ENCODE measurements at regions not wholly inside any gene's neighbourhood (a gene's known extent, or its start where the extent isn't known, plus 50 kb on each side); places are given as distances from the start of the nearest gene placed in this dataset.

- DNase-seq (ENCODE audit: low read depth in 3 of 3, low spot score in 1 of 3) = no peak
Measured at GRCh38 chr20:50341050-50341449, 150.4 kb downstream of the CEBPB start.

- DNase-seq (ENCODE audit: low read depth in 3 of 3, low spot score in 1 of 3) = no peak
Measured at GRCh38 chr20:50341880-50342637, 151.4 kb downstream of the CEBPB start.

- DNase-seq (ENCODE audit: low read depth in 3 of 3, low spot score in 1 of 3) = no peak
Measured at GRCh38 chr20:50342638-50343102, 152.0 kb downstream of the CEBPB start.

GRCh38 chr20:50343125-50343489, 152.5 kb downstream of the CEBPB start:
- DNase-seq (ENCODE audit: low read depth in 3 of 3, low spot score in 1 of 3) = no peak

- no peak for DNase-seq (ENCODE audit: low read depth in 3 of 3, low spot score in 1 of 3)
Measured at GRCh38 chr20:50343490-50344179, 153.0 kb downstream of the CEBPB start.

GRCh38 chr20:50344232-50345071, 153.8 kb downstream of the CEBPB start:
- DNase-seq (ENCODE audit: low read depth in 3 of 3, low spot score in 1 of 3) = no peak

- no peak for DNase-seq (ENCODE audit: low read depth in 3 of 3, low spot score in 1 of 3)
Measured at GRCh38 chr20:50345712-50346373, 155.2 kb downstream of the CEBPB start.

- DNase-seq (ENCODE audit: low read depth in 3 of 3, low spot score in 1 of 3) = no peak
Measured at GRCh38 chr20:50346374-50347283, 156.0 kb downstream of the CEBPB start.

GRCh38 chr20:50347284-50348063, 156.8 kb downstream of the CEBPB start:
- no peak for DNase-seq (ENCODE audit: low read depth in 3 of 3, low spot score in 1 of 3)

GRCh38 chr20:50348096-50348495, 157.5 kb downstream of the CEBPB start:
- no peak for DNase-seq (ENCODE audit: low read depth in 3 of 3, low spot score in 1 of 3)

- no peak for DNase-seq (ENCODE audit: low read depth in 3 of 3, low spot score in 1 of 3)
Measured at GRCh38 chr20:50350510-50351249, 159.5 kb upstream of the PTPN1 start.

GRCh38 chr20:50351541-50351940, 158.6 kb upstream of the PTPN1 start:
- DNase-seq (ENCODE audit: low read depth in 3 of 3, low spot score in 1 of 3) = no peak

- no peak for DNase-seq (ENCODE audit: low read depth in 3 of 3, low spot score in 1 of 3)
Measured at GRCh38 chr20:50353289-50353961, 156.8 kb upstream of the PTPN1 start.

GRCh38 chr20:50354721-50355589, 155.2 kb upstream of the PTPN1 start:
- DNase-seq (ENCODE audit: low read depth in 3 of 3, low spot score in 1 of 3) = no peak

- DNase-seq (ENCODE audit: low read depth in 3 of 3, low spot score in 1 of 3) = no peak
Measured at GRCh38 chr20:50355590-50356524, 154.3 kb upstream of the PTPN1 start.

GRCh38 chr20:50356525-50356885, 153.7 kb upstream of the PTPN1 start:
- DNase-seq (ENCODE audit: low read depth in 3 of 3, low spot score in 1 of 3) = no peak
